AG04449 (cell line): ENCODE measurements at regions not wholly inside any gene's neighbourhood (a gene's known extent, or its start where the extent isn't known, plus 50 kb on each side); places are given as distances from the start of the nearest gene placed in this dataset.
"Not testable (repeated sequence)": the region's sequence is repeated elsewhere in the genome, so short reads cannot be mapped to it uniquely, and the experiment has no call there.

ENCODE experiments used
- CTCF ChIA-PET: fragments of 350-600 bp; formaldehyde crosslinking; extraction: SDS; loops from one replicate; lab custom pipeline; 2021; ENCODE audit warnings: antibody characterized with exemption; lab: Yijun Ruan, JAX
- POLR2A ChIA-PET: fragments of 400-600, 350-600 bp; formaldehyde crosslinking; extraction: SDS; loops from one replicate; lab custom pipeline; 2020; ENCODE audit warnings: antibody characterized with exemption, inconsistent platforms; lab: Yijun Ruan, JAX
- DNase-seq: peaks from one replicate; pipeline ENCODE4 v3.0.0-alpha.2; 2010; ENCODE audit warnings: low read depth, low spot score
- H3K4me3 ChIP-seq: 2 replicates; pipeline ENCODE4 v1.5.1; 2011; ENCODE audit warnings: low read depth, mild to moderate bottlenecking, control low read depth, low read length
- CTCF ChIP-seq: IDR thresholded peaks from one replicate; pipeline ENCODE4 v1.5.1; 2011; ENCODE audit warnings: mild to moderate bottlenecking, moderate library complexity, low read length, control low read depth, inconsistent platforms; ENCODE audit not compliant: insufficient read depth; ENCODE audit errors: missing control alignments

DNA sequence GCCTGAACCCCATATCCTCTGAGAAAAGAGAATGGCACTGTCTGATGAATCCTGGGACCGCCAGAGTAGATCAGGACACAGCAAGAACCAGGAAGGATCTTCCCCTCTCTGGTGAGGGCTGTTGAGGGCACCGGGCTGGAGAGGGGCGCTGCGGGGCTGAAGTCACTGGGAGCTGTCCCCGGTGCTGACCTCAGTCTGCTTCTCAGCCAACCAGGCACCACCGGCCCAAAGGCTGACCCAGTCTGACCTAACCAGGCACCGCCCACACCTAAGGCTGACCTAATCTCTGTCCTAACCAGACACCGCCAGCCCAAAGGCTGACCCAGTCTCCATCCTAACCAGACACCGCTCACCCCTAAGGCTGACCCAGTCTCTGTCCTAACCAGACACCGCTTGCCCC lies 82.8 kb downstream of the CPZ start:
- H3K4me3 ChIP-seq, result no peak overlapping the region
- ChIA-PET POLR2A (no interaction called here), CTCF (no interaction called here)
- TF ChIP-seq CTCF, result no peak
- no peak for DNase-seq

GRCh38 chr4:8674311-8674885 lies 81.8 kb downstream of the CPZ start:
- no peak overlapping the region for H3K4me3 ChIP-seq
- DNase-seq, result no peak
- TF ChIP-seq CTCF, result no peak
- CTCF ChIA-PET, result interaction anchor here (1.1 kb wide), 1 partner anchor 13 kb away, joined by 4 read pairs; no protein-coding TSS in a partner anchor
- POLR2A ChIA-PET, result no interaction called here

- DNase-seq, H3K4me3 ChIP-seq, CTCF ChIA-PET, POLR2A ChIA-PET: not testable (repeated sequence)
Measured at GRCh38 chr4:8673106-8673505, 80.5 kb downstream of the CPZ start.

DNA sequence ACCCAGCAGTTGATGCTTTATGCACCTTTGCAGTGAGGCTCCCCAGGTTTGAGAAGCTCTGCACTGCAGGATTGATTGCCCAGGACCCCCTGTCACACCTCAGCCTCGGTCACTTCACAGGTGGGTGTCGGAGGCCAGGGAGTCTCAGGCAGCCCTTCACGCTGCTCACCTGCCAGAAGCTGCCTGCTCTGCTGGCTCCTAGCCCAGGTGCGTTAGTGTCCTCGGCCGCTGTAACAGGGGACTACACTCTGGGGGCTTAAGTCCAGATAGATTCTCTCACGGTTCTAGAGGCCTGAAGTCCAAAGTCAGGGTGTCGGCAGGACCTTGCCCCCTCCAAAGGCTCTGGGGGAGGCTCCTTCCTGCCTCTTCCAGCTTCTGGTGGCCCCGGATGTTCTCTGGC lies 79.9 kb downstream of the CPZ start:
- ChIA-PET CTCF (no interaction called here), POLR2A (no interaction called here)
- TF ChIP-seq CTCF, result no peak
- no peak overlapping the region for H3K4me3 ChIP-seq
- DNase-seq, result no peak

DNA sequence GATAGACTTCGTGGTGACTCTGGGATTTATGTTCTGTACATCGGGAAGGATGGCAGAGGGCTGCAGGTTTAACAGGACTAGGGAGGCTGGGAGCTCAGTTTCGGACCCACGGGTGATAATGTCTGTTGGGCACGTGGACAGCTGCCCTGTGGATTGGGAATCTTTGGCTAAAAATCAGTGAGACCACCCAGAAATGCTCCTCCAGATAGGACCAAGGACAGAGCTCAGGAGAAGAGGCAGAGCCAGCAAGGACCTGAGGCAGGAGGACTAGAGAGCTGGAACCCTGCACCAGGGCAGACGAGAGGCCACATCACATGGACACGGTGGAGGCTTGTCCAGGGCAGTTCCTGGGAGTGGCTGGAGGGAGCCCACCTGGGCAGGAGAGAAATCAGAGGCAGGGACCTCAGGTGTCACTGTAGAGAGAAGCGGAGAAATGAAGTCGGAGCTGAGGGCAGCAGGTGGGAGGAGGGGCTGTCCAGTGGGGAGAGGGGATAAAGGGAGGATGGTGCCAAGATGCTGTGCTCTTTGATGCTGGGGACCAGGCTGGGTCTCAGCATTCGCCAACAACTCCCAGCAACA lies 79.2 kb downstream of the CPZ start:
- POLR2A ChIA-PET, result no interaction called here
- CTCF ChIA-PET, result no interaction called here
- DNase-seq, result no peak
- no peak for TF ChIP-seq CTCF
- H3K4me3 ChIP-seq, result no peak overlapping the region
